ENCODE measurements at regions not wholly inside any gene's neighbourhood (a gene's known extent, or its start where the extent isn't known, plus 50 kb on each side); places are given as distances from the start of the nearest gene placed in this dataset.
"Not testable (repeated sequence)": the region's sequence is repeated elsewhere in the genome, so short reads cannot be mapped to it uniquely, and the experiment has no call there.

- DNase-seq (ENCODE audit: low spot score), result no peak
Observed at GRCh38 chr10:64014281-64014680, 493.1 kb downstream of the REEP3 start.

DNA sequence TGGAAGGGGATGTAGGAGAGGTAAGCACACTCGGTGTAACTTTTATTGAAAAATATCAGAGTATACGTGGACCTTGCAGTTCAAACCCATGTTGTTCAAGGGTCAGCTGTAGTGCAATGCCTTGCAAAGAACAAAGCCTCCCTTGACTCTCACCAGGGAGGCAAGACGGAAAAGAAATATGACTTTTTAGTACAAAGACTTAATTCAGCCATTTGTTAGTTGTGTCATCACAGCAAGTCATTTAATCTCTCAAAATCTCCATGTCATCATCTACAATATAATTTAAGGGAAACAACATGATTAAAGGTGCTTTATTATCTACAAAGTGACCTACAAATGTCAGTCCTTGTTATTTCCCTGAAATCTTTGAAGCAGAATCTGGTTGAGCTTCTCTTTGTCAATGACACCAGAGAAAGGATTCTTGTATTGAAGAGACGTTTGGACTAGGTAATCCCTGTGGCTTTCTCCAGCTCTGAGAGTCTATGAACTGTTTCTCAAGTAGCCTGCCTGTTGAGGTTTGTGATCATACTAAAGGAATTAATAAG lies 502.8 kb downstream of the REEP3 start:
- no peak for DNase-seq (ENCODE audit: low spot score)

GRCh38 chr10:64033711-64034110 lies 512.5 kb downstream of the REEP3 start:
- DNase-seq (ENCODE audit: low spot score), result no peak

GRCh38 chr10:64036321-64036930 lies 515.2 kb downstream of the REEP3 start:
- no peak for DNase-seq (ENCODE audit: low spot score)

DNA sequence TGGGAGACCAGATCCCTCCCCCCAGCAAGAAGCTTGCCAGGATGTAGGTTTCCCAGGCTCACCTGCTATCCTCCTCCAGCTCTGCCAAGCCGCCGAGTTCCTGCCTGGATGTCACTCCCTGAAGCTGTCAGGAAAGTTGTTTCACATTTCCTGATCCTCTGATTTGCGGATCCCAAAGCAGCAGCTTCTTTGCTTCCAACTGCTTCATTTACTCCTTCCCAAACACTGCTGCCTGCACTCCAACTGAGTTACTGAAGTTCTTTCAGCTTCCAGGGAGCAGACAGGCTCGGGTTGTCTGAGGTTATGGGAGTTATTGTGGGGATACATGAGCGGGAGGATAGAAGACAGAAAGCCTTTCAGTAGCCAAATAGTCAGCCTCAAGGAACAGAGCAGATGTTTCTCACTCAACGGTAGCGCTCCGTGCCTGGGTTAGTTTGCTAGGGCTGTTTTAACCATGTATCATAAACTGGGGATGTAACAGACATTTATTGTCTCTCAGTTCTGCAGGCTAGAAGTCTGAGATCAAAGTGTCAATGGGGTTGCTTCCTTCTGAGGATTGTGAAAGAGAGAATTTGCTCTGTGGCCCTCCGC lies 516.0 kb downstream of the REEP3 start:
- no peak for DNase-seq (ENCODE audit: low spot score)

DNA sequence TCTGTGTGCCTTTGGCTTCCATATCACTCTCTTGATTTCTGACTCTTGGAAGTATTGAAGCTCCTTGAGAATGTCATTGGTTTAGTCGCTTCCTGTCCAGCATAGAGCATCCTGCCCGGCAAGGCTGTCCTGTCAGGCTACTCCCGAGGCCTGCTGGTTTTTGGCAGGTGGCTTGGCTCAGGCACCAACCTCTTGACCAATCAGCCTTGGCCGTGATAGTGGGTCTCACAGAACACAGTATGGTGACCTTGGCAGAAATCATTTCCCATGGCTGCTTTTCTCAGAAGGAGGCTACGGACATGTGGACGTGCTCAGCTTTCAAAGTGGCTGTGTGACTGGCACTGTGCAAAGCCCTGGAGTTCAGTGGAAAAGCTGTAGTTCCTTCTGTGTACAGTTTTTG lies 516.9 kb downstream of the REEP3 start:
- no peak for DNase-seq (ENCODE audit: low spot score)

DNA sequence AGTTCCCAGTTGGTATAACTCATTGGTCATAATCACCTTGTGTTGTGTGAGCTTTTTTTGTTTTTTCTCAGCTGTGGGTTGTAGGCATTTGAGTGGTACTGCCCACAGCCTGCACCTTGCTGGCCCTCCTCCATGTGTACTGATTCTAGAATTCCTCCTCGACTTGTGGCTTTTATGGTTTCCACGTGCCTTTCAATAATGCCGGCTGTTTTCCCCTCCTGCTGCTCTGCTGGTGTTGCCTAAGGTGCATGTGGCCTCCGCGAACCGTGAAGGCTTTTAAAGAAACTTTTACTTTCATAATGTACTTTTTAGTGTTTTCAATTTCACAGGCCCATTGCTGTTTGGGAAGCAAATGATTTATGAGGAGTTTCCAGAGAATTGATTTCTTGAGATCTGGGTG lies 518.0 kb downstream of the REEP3 start:
- DNase-seq (ENCODE audit: low spot score), result peak; percentile 9

DNA sequence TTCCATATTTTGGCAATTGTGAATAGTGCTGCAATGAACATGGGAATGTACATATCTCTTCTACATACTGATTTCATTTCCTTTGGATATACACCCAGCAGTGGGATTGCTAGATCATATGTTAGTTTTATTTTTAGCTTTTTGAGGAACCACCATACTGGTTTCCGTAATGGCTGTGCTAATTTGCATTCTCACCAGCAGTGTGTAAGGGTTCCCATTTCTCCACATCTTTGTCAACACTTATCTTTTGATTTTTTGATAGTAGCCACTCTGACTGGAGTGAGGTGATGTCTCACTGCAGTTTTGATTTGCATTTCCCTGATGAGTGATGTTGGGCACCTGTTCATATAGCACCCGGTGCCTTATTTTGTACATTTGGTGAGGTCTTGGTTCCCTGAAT lies 519.6 kb downstream of the REEP3 start:
- DNase-seq (ENCODE audit: low spot score), result no peak

DNA sequence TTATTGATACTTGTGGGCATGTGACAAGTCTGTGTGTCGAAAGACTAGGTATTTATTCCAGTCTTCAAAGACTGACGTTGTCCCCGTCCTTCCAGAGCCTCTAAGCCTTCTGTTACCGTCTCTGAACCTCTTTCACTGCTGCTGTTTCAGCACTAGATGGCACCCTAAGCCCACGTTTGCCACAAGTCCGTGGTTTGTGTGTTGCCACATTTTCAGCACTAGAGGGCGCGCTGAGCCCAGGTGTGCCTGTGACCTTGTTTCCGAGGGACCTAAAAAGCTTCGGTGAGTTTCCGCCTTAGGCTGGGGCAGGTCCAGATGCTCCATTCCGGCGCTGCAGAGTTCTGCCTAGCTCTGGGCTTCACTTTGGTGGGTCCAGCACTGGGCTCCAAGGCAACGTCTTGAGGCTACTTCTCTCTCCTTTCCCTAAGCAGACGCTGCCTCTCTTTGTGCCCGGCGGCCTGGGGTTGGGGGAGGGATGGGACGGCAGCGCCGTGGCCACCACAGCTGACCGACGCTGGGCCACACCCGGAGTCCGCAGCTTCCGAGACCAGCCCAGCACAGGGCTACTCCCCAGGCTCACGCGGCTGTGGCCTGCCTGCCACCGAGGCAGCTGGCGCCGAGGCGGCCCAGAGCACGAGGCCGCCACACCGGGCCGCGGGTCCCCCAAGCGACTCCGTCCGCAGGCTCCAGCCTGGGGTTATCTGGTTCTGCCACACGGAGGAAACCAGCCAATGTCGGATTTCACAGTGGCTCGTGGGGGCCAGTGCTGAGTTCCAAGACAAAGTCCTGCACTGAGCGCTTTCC lies 520.2 kb downstream of the REEP3 start:
- peak; percentile 74 for DNase-seq (ENCODE audit: low spot score)

GRCh38 chr10:64041989-64042490 lies 520.8 kb downstream of the REEP3 start:
- no peak for DNase-seq (ENCODE audit: low spot score)

- no peak for DNase-seq (ENCODE audit: low spot score)
Observed at GRCh38 chr10:64044098-64044497, 522.9 kb downstream of the REEP3 start.

GRCh38 chr10:64044957-64045632 lies 523.9 kb downstream of the REEP3 start:
- not testable (repeated sequence) for DNase-seq (ENCODE audit: low spot score)

GRCh38 chr10:64054392-64054791 lies 533.2 kb downstream of the REEP3 start:
- DNase-seq (ENCODE audit: low spot score), result no peak

DNA sequence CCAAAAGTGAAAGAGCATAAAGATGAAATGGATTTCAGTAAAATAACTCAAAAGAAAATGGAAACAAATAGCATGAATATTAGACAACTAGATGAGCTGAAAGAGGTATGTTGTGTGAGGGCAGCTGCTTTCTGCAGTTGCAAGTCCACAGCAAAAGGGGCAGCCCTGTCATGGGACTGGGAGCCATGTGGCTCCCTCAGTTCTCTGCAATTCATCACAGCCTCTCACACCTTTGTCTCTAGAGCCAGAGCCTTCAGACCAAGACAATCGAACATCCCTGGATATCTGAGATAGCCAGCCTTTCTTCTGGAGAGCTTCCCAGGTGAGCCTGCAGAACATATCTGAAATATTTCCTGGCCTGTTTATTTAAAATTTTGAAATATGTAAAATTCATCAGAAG lies 538.7 kb downstream of the REEP3 start:
- no peak for DNase-seq (ENCODE audit: low spot score)

DNA sequence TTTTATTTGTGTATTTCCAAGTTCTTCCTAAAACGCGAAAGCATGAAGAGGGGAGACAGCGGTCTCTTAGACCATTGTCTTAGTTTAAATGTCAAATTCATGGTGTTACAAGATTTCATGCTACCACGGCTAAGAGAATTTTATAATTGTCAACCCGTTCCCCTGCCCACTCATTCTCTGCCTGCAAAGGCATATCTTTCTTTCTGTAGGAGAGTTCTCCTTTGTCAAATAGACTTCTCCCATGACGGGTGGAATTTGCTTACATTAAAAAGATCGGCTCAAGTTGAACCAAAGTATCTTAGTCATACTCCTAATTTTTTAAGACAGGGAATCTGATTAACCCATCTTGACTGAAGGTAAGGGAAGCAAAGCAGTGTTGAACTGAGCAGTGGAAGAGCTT lies 539.2 kb downstream of the REEP3 start:
- no peak for DNase-seq (ENCODE audit: low spot score)

DNA sequence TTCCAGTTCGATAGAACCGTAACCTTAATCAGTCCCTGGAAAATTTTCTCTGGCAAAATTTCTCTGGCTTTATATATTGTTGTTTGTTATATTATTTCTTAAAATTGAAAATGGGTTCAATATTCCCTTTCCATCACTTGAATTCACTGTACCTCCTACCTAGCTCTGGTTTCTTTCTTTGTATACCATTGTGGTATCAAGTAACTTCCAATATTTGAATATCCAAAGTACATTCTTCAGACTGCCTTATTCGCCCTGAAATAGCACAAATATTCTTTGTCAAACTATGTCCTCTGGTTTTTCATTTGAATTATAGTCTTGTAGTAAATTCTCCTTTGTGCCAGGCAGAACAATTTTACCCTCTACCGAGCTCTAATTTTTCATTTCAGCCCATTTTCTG lies 541.6 kb downstream of the REEP3 start:
- no peak for DNase-seq (ENCODE audit: low spot score)

DNA sequence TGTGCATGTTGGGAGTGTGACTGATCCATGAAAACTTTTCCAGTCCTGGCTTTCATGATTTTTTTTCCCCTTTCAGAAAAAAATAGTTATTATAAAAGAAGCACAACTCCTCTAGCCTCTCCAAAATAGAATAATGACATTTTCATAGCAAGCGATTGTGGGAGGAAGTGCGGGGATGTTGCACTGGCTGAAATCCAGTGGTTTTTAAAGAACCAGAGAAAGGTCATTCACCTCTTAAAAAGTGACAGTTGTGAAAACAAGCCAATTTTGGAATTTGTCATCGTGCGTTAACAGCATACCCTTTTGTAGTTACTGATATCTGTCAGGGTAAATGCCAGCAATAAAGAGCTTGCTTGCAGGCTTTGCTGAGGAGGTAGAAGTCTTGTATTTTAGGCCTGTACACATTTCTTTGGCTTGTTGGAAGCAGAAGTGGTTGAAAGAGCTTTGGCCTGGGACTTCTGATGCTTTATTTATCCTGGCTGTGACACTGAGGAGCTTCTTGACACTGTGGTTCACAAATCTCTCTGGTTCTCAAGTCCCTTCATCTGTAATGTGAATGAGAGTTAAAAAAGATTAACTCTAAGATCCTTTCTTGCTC lies 545.9 kb downstream of the REEP3 start:
- DNase-seq (ENCODE audit: low spot score), result no peak

DNA sequence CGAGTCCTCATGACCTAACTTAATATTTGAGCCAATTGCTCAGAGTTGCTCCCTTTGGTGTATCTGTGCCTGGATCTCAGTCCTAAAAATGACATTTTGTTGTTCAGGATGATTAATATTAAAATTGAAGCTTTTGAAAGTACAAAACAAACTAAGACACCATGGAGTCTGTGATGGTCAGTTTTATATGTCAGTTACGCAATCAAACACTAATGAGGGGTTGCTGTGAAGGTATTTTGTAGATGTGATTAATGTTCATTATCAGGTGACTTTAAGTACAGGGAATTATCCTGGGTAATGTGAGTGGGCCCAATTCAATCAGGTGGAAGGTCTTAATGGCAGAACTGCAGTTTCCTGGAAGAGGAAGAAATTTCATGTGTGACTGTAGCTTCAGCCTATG lies 546.7 kb downstream of the REEP3 start:
- DNase-seq (ENCODE audit: low spot score), result no peak

DNA sequence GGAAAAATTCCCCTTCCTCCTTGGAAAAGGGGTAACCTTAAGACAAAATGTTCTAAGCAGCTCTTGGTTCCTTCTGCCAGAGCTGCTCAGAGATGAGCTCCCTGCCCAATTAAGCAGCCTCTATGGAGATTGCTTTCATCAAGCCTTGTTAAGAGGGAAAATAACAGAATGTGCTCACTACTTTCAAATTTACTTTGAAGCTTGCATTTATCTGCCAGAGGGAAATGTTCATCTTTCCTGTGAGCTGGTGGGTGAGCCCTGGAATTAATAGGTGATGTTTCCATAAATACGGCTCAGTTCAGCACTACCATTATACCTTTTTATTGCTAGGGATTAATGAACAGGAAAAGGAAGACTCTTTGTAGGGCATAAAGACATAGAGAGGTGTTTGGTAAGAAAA lies 549.0 kb downstream of the REEP3 start:
- no peak for DNase-seq (ENCODE audit: low spot score)

DNA sequence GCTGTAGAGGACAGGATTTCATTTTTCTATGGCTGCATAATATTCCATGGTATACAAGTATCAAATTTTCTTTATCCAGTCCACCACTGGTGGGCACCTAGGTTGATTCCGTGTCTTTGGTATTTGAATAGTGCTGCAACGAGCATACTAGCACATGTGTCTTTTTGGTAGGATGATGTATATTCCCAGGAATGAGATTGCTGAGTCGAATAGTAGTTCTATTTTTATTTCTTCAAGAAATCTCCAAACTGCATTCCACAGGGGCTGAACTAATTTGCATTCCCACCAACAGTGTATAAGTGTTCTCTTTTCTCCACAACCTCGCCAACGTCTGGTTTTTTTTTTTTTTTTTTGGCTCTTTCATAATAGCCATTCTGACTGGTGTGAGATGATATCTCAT lies 550.0 kb downstream of the REEP3 start:
- DNase-seq (ENCODE audit: low spot score), result no peak

- DNase-seq (ENCODE audit: low spot score), result no peak
Observed at GRCh38 chr10:64075604-64076003, 554.4 kb downstream of the REEP3 start.

Data from H4 (cell line).